ENCODE measurements at regions not wholly inside any gene's neighbourhood (a gene's known extent, or its start where the extent isn't known, plus 50 kb on each side); places are given as distances from the start of the nearest gene placed in this dataset.
"Not testable (repeated sequence)": the region's sequence is repeated elsewhere in the genome, so short reads cannot be mapped to it uniquely, and the experiment has no call there.

DNA sequence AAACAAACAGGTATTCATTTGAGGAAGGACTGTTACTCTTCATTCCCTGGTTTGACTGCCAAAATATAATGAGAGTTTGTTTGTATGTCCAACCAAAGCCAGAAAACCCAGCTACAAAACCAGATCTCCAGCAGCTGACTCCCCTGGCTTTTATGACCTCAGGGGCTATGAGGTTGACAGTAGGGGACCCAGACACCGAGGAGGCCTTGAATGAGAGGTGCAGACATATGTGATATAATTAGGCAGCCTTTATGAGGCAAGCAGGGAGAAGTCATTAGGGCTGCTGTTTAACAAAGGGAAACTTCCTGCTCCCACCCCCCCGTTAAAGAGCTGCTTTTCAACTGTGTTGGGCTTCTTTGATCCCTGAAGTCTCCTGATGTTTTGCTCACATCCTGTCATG lies 236.7 kb downstream of the SLC4A3 start:
- Mint-ChIP-seq H3K27ac (no peak overlapping the region), H3K4me1 (ENCODE audit: low read depth) (no peaks in the 10 kb centered on the region), H3K27me3 (ENCODE audit: low read depth) (no peaks in the 10 kb centered on the region), H3K9me3 (ENCODE audit: insufficient read depth) (no peaks in the 10 kb centered on the region), H3K36me3 (ENCODE audit: low read depth) (no peaks in the 10 kb centered on the region), H3K4me3 (no peak overlapping the region)
- ATAC-seq = no peak
- POLR2A ChIA-PET = no interaction called here
- CTCF ChIA-PET = no interaction called here
- no peak for DNase-seq

DNA sequence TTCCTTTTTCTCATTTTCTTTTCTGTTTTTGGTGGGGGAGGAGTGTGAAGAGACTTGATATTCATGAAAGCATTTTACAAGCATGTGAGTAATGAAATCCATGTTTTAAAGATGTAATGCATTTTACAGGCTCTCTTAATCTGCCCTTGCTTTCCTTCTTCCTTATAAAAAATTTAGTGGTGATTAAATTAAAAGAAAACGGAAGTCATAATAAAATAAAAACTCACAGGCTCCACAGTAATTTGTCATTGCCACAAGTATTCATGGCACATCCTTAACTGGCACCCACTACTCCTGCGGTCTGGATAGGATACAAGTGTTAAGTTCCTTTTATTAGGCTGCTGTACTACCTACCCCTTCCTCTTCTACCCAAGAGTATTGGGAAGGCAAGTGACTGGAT lies 241.2 kb downstream of the SLC4A3 start:
- DNase-seq (no peak), ATAC-seq (no peak)
- ChIA-PET CTCF (no interaction called here), POLR2A (no interaction called here)
- H3K4me1 Mint-ChIP-seq (ENCODE audit: low read depth) = no peaks in the 10 kb centered on the region
- no peak overlapping the region for H3K4me3 Mint-ChIP-seq
- no peaks in the 10 kb centered on the region for H3K36me3 Mint-ChIP-seq (ENCODE audit: low read depth)
- H3K27me3 Mint-ChIP-seq (ENCODE audit: low read depth) = no peaks in the 10 kb centered on the region
- no peak overlapping the region for H3K27ac Mint-ChIP-seq
- H3K9me3 Mint-ChIP-seq (ENCODE audit: insufficient read depth) = no peaks in the 10 kb centered on the region

DNA sequence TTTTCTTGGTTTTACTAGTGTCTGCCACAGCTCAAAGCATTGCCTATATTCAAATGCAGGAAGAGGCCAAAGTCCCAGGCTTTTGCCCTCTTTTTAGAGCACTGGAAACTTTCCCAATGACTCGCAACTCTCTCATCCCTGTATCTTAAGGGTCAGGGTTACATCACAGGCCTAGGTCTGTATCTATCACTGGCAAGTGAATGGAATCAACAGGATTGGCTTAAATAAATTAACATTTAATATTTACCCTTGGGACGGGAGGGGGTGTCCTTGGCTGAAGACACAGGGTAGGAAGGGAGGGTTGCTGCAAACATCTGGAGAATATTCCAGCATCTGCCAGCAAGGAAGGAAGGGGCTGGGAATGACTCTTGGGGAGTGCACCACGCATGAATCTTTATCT lies 242.6 kb downstream of the SLC4A3 start:
- no peak overlapping the region for H3K4me3 Mint-ChIP-seq
- DNase-seq = no peak
- no peak overlapping the region for H3K27ac Mint-ChIP-seq
- H3K9me3 Mint-ChIP-seq (ENCODE audit: insufficient read depth) = no peaks in the 10 kb centered on the region
- no peaks in the 10 kb centered on the region for H3K27me3 Mint-ChIP-seq (ENCODE audit: low read depth)
- POLR2A ChIA-PET = no interaction called here
- CTCF ChIA-PET = no interaction called here
- no peak for ATAC-seq
- H3K4me1 Mint-ChIP-seq (ENCODE audit: low read depth) = no peaks in the 10 kb centered on the region
- no peaks in the 10 kb centered on the region for H3K36me3 Mint-ChIP-seq (ENCODE audit: low read depth)

DNA sequence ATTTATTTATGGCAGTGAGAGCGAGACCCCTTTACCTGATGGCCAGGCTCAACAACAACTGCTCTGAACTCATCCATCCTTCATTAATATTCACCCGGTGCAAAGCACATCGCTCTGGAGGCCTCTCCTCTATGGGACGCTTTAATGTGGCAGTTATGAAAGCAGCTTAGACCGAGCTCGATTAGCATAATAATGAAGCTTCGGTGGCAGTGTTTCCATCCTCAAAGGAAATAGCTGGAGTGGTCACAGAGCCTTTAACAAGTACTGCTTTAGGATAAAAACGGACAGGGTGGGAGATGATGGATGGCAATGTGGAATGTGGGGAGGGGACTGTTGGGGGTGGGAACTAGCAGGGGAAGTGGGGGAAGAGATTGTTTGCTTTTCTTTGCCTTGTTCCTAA lies 243.9 kb downstream of the SLC4A3 start:
- DNase-seq = no peak
- H3K4me3 Mint-ChIP-seq = no peak overlapping the region
- no peak for ATAC-seq
- CTCF ChIA-PET = no interaction called here
- no peaks in the 10 kb centered on the region for H3K9me3 Mint-ChIP-seq (ENCODE audit: insufficient read depth)
- H3K27ac Mint-ChIP-seq = no peak overlapping the region
- H3K4me1 Mint-ChIP-seq (ENCODE audit: low read depth) = no peaks in the 10 kb centered on the region
- POLR2A ChIA-PET = no interaction called here
- H3K27me3 Mint-ChIP-seq (ENCODE audit: low read depth) = no peaks in the 10 kb centered on the region
- H3K36me3 Mint-ChIP-seq (ENCODE audit: low read depth) = no peaks in the 10 kb centered on the region

DNA sequence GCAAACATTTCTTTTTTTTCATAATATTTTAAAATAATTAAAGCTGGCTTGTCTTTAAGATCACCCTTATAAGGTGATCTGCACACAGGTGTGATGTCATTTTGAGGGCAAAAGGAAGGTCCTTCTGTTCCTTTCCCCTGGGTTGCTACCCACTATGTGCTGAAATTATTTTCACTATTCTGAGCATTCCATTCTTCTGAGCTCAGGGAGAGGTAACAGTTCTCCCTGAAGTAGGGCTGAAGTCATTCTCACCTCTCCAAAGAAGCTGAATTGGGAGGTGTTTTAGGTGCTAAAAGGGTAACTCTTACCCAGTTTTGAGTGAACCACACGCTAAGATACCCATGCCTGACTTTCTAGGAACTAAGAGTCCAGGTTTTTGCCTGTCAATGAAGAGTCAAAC lies 247.6 kb downstream of the SLC4A3 start:
- no peaks in the 10 kb centered on the region for H3K27me3 Mint-ChIP-seq (ENCODE audit: low read depth)
- H3K4me1 Mint-ChIP-seq (ENCODE audit: low read depth) = no peaks in the 10 kb centered on the region
- ChIA-PET CTCF (no interaction called here), POLR2A (no interaction called here)
- H3K27ac Mint-ChIP-seq = no peak overlapping the region
- H3K36me3 Mint-ChIP-seq (ENCODE audit: low read depth) = no peaks in the 10 kb centered on the region
- ATAC-seq (no peak), DNase-seq (no peak)
- no peaks in the 10 kb centered on the region for H3K9me3 Mint-ChIP-seq (ENCODE audit: insufficient read depth)
- H3K4me3 Mint-ChIP-seq = no peak overlapping the region

DNA sequence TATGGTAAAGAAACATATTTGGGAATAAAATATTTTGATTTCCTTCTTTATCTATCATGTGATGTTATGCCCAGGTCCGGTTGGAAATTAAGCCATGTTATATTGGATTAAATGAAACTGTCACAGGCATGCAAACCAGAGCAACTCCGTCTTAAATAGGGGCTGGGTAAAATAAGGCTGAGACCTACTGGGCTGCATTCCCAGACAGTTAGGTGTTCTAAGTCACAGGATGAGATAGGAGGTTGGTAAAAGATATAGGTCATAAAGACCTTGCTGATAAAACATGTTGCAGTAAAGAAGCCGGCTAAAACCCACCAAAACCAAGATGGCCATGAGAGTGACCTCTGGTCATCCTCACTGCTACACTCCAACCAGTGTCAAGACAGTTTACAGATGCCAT lies 248.6 kb downstream of the SLC4A3 start:
- CTCF ChIA-PET; H3K4me3 Mint-ChIP-seq; H3K36me3 Mint-ChIP-seq (ENCODE audit: low read depth); DNase-seq; ATAC-seq; H3K27me3 Mint-ChIP-seq (ENCODE audit: low read depth); H3K27ac Mint-ChIP-seq; H3K4me1 Mint-ChIP-seq (ENCODE audit: low read depth); POLR2A ChIA-PET; H3K9me3 Mint-ChIP-seq (ENCODE audit: insufficient read depth): not testable (repeated sequence)

DNA sequence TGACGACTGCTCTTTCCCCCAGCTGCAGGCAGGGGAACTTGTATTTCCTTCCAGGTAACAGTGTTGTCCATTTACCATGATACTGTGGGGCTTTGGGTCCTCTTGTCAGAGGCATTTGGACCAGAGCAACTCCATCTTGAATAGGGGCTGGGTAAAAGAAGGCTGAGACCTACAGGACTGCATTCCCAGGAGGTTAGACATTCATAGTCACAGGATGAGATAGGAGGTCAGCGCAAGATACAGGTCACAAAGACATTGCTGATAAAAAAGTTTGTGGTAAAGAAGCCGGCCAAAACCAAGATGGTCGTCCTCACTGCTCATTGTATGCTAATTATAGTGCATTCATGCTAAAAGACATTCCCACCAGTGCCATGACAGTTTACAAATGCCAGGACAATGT lies 249.5 kb downstream of the SLC4A3 start:
- ATAC-seq = no peak
- CTCF ChIA-PET = no interaction called here
- H3K36me3 Mint-ChIP-seq (ENCODE audit: low read depth) = no peaks in the 10 kb centered on the region
- H3K27me3 Mint-ChIP-seq (ENCODE audit: low read depth) = no peaks in the 10 kb centered on the region
- no peak overlapping the region for H3K4me3 Mint-ChIP-seq
- H3K4me1 Mint-ChIP-seq (ENCODE audit: low read depth) = no peaks in the 10 kb centered on the region
- no peaks in the 10 kb centered on the region for H3K9me3 Mint-ChIP-seq (ENCODE audit: insufficient read depth)
- no peak for DNase-seq
- no peak overlapping the region for H3K27ac Mint-ChIP-seq
- POLR2A ChIA-PET = no interaction called here

DNA sequence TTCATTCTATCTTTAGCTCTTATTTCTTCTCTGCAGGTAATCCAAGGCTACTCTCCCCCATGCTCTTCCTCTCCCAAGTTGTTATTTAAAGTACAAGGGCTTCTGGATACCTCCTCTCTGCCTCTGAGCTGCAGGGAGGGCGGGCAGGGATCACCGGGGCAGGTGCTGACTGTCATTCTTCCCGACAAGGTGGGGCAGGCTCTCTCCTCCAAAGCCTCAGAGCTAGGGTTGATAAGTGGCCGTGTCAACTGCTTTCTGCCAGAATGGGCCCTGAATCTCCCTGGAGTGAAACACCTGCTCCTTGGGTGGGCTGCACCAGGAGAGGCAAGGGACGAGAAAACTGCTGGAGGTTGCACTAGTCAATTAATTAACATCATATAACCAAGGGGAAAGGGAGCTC lies 250.3 kb downstream of the SLC4A3 start:
- Mint-ChIP-seq H3K27ac (no peak overlapping the region), H3K4me3 (no peak overlapping the region), H3K4me1 (ENCODE audit: low read depth) (no peaks in the 10 kb centered on the region), H3K9me3 (ENCODE audit: insufficient read depth) (no peaks in the 10 kb centered on the region), H3K36me3 (ENCODE audit: low read depth) (no peaks in the 10 kb centered on the region), H3K27me3 (ENCODE audit: low read depth) (no peaks in the 10 kb centered on the region)
- ChIA-PET CTCF (no interaction called here), POLR2A (no interaction called here)
- DNase-seq (no peak), ATAC-seq (no peak)

DNA sequence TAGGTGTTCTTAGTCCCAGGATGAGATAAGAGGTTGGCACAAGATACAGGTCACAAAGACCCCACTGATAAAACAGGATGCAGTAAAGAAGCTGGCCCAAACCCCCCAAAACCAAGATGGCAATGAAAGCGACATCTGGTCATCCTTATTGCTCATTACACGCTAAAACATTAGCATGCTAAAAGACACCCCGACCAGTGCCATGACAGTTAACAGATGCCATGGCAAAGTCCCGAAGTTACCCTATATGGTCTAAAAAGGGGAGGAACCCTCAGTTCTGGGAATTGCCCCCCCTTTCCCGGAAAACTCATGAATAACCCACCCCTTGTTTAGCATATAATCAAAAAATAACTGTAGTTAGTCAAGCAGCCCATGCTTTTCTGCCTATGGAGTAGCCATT lies 251.1 kb downstream of the SLC4A3 start:
- Mint-ChIP-seq H3K9me3 (ENCODE audit: insufficient read depth) (no peaks in the 10 kb centered on the region), H3K4me1 (ENCODE audit: low read depth) (no peaks in the 10 kb centered on the region), H3K27me3 (ENCODE audit: low read depth) (no peaks in the 10 kb centered on the region), H3K4me3 (no peak overlapping the region), H3K36me3 (ENCODE audit: low read depth) (no peaks in the 10 kb centered on the region), H3K27ac (no peak overlapping the region)
- ATAC-seq (no peak), DNase-seq (no peak)
- CTCF ChIA-PET = no interaction called here
- POLR2A ChIA-PET = no interaction called here

DNA sequence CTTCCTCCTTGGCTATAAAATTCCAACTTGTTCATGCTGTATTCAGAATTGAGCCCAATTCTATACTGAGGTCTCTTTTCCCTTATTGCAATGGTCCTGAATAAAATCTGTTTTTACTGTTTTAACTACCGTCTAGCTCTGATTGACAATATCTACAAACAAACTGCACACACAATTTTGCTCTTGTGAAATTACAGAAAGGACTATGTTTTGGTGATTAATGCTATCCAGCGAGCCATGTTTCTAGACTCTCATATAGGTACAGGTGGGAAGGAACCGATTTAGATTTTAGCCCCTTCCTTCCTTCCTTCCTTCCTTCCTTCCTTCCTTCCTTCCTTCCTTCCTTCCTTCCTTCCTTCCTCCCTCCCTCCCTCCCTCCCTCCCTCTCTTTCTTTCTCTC lies 254.4 kb downstream of the SLC4A3 start:
- Mint-ChIP-seq H3K4me3 (no peak overlapping the region), H3K27ac (no peak overlapping the region), H3K9me3 (ENCODE audit: insufficient read depth) (no peaks in the 10 kb centered on the region), H3K27me3 (ENCODE audit: low read depth) (no peaks in the 10 kb centered on the region), H3K4me1 (ENCODE audit: low read depth) (no peaks in the 10 kb centered on the region), H3K36me3 (ENCODE audit: low read depth) (no peaks in the 10 kb centered on the region)
- CTCF ChIA-PET = no interaction called here
- POLR2A ChIA-PET = interaction anchor here (0.7 kb wide), 1 partner anchor 168 kb away, joined by 3 read pairs; no protein-coding TSS in a partner anchor
- no peak for ATAC-seq
- DNase-seq = no peak

DNA sequence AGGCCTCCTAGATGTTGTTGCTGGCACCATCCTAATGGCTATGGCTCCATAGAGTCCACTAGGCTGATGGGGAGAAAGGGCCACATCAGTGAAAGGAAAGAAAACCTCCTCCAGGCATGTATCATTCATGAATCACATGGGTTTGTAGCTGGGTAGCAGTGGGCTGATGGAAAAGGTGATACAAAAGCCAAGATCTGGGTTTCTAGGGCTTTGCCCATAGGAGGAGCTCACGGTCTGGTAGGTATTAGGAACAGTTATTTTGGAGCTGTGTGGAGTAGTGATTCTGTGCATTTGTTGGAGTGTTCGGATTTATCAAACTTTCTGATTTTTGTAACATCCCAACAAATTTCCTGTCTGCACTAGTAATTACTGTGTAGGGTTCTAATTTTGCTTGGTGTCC lies 259.2 kb downstream of the SLC4A3 start:
- Mint-ChIP-seq H3K9me3 (ENCODE audit: insufficient read depth) (no peaks in the 10 kb centered on the region), H3K4me1 (ENCODE audit: low read depth) (no peaks in the 10 kb centered on the region), H3K36me3 (ENCODE audit: low read depth) (no peaks in the 10 kb centered on the region), H3K27ac (no peak overlapping the region), H3K4me3 (no peak overlapping the region), H3K27me3 (ENCODE audit: low read depth) (no peaks in the 10 kb centered on the region)
- ChIA-PET POLR2A (no interaction called here), CTCF (no interaction called here)
- DNase-seq = no peak
- ATAC-seq = no peak

DNA sequence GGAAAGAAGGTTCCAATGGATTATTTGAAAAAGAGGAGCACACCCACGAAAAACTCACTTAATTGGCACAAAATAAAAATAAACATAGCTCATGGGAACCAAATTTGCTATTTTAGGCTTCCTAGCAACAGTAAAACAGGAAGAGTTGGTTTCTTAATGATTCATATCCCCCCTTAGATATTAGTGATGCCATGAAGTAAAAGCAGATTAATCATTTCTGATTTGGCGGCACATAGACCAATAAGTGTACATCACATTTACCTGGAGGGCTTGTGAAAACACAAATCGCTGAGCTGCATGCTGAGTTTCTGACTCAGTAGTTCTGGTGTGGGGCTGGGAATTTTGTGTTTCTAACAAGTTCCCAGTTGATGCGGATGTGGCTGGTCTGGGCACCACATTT lies 260.4 kb downstream of the SLC4A3 start:
- ChIA-PET CTCF (no interaction called here), POLR2A (no interaction called here)
- no peaks in the 10 kb centered on the region for H3K36me3 Mint-ChIP-seq (ENCODE audit: low read depth)
- no peak overlapping the region for H3K27ac Mint-ChIP-seq
- no peaks in the 10 kb centered on the region for H3K4me1 Mint-ChIP-seq (ENCODE audit: low read depth)
- DNase-seq = no peak
- no peaks in the 10 kb centered on the region for H3K9me3 Mint-ChIP-seq (ENCODE audit: insufficient read depth)
- no peak overlapping the region for H3K4me3 Mint-ChIP-seq
- no peaks in the 10 kb centered on the region for H3K27me3 Mint-ChIP-seq (ENCODE audit: low read depth)
- no peak for ATAC-seq

DNA sequence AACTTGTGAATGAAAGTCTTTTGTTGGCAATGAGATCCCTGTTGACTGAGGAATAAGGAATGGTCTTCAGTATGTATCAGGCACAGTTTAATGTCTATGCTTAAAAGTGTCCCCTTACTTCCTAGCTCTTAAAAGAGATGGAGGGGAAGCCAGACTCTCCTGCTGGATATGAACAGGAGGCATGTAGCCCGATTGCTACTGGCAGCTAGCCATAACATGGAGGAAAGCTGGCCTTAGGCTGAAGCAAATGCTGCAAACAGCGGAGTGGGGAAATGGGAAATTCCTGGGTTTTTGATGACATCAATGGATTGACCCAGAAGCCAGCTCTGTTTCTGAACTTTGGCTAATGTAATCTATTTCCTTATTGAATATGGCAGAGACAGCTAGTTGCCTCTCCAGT lies 266.1 kb downstream of the SLC4A3 start:
- no peaks in the 10 kb centered on the region for H3K4me1 Mint-ChIP-seq (ENCODE audit: low read depth)

DNA sequence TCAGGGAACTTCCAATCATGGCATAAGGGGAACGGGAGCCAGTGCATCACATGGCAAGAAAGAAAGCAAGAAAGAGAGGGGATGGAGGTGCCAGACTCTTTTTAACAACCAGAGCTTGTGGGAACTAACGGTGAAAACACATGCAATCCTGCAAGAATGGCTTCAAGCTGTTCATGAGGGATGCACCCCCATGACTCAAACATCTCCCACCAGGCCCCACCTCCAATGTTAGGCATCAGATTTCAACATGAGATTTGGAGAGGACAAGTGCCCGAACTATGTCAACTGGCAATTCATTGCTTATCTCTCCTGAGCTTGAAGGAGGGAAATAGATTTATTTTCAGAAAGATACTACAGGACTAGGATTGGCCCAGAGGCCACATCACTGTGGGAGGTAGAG lies 270.0 kb downstream of the SLC4A3 start:
- Mint-ChIP-seq H3K27ac (no peak overlapping the region), H3K4me1 (ENCODE audit: low read depth) (no peaks in the 10 kb centered on the region), H3K9me3 (ENCODE audit: insufficient read depth) (no peaks in the 10 kb centered on the region), H3K4me3 (no peak overlapping the region), H3K27me3 (ENCODE audit: low read depth) (no peaks in the 10 kb centered on the region), H3K36me3 (ENCODE audit: low read depth) (no peaks in the 10 kb centered on the region)
- DNase-seq (no peak), ATAC-seq (no peak)
- ChIA-PET POLR2A (no interaction called here), CTCF (no interaction called here)

More for the DNA sequence above, 266.1 kb downstream of the SLC4A3 start:
- CTCF ChIA-PET = no interaction called here
- Mint-ChIP-seq H3K36me3 (ENCODE audit: low read depth) (no peaks in the 10 kb centered on the region), H3K4me3 (no peak overlapping the region), H3K27me3 (ENCODE audit: low read depth) (no peaks in the 10 kb centered on the region), H3K9me3 (ENCODE audit: insufficient read depth) (no peaks in the 10 kb centered on the region), H3K27ac (no peak overlapping the region)
- DNase-seq = no peak
- POLR2A ChIA-PET = no interaction called here
- no peak for ATAC-seq
